Thoracic aorta (tissue), 2 donors: ENCODE measurements at regions not wholly inside any gene's neighbourhood (a gene's known extent, or its start where the extent isn't known, plus 50 kb on each side); places are given as distances from the start of the nearest gene placed in this dataset.

Experiments used
- ATAC-seq: fragments of 150-250 bp; one replicate; pipeline ENCODE4 v1.8.0; 2017; ENCODE audit warnings: low read depth; ENCODE audit not compliant: insufficient number of reproducible peaks, low FRiP score
- DNase-seq: peaks from one replicate; pipeline ENCODE4 v3.0.0-alpha.2; 2020; ENCODE audit warnings: low spot score
- H3K27ac ChIP-seq, 2 donors: fragments of 200-600 bp; sonication (generic); 1 replicate in 1 of 2; 2 replicates in 1 of 2; pipeline ENCODE4 v1.5.1; 2016; ENCODE audit warnings: mild to moderate bottlenecking in 2 of 2, moderate library complexity in 2 of 2
- H3K27me3 ChIP-seq: fragments of 200-600 bp; sonication (generic); replicated peaks from 2 replicates; pipeline ENCODE4 v1.6.0; 2016; ENCODE audit warnings: mild to moderate bottlenecking; ENCODE audit not compliant: insufficient read depth
- H3K36me3 ChIP-seq: fragments of 200-600 bp; sonication (generic); one replicate; pipeline ENCODE4 v1.5.1; 2016
- H3K4me1 ChIP-seq, 2 donors: fragments of 200-600 bp; sonication (generic); 1 replicate in 1 of 2; 2 replicates in 1 of 2; pipeline versions ENCODE4 v1.5.1 to v1.6.0; 2016; ENCODE audit warnings: low read depth in 2 of 2, mild to moderate bottlenecking in 1 of 2; ENCODE audit not compliant: control insufficient read depth in 1 of 2
- H3K4me3 ChIP-seq: fragments of 200-600 bp; sonication (generic); 2 replicates; pipeline ENCODE4 v1.5.1; 2016; ENCODE audit warnings: mild to moderate bottlenecking
- H3K9me3 ChIP-seq: fragments of 200-600 bp; sonication (generic); 2 replicates; pipeline ENCODE4 v1.5.1; 2016
- TF ChIP-seq, protein P1 (sequence below): fragments of 200-600 bp; sonication (generic); IDR thresholded peaks from one replicate; pipeline ENCODE4 v1.5.1; 2019; ENCODE audit warnings: antibody characterized with exemption

DNA sequence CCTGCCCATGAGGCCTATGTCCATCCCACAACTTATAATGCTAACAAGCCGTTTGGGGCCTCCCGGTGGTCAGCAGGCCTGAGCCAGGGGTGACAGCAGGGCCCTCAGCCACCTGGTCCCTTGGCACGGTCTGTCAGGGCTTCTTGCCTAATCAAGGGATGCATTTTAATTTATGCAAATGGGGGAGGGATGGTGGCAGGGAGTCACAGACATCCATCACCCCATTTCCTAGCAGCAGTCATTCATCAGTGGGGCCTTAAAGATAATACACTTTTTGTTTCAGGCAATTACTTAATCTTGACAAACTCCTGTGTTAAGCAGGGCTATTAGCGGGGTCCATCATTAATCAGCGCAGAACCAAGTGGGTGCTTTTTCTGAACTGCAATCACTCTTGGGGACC is 174.5 kb downstream of the GLI2 start:
- Histone ChIP-seq H3K27me3 (no peaks in the 10 kb centered on the region), H3K36me3 (no peaks in the 10 kb centered on the region), H3K27ac (no peak overlapping the region), H3K9me3 (no peaks in the 10 kb centered on the region), H3K4me3 (no peak overlapping the region), H3K4me1 (peaks cover 28 to 47% of the 10 kb centered on the region in 2 donors)
- TF ChIP-seq, protein P1, sequence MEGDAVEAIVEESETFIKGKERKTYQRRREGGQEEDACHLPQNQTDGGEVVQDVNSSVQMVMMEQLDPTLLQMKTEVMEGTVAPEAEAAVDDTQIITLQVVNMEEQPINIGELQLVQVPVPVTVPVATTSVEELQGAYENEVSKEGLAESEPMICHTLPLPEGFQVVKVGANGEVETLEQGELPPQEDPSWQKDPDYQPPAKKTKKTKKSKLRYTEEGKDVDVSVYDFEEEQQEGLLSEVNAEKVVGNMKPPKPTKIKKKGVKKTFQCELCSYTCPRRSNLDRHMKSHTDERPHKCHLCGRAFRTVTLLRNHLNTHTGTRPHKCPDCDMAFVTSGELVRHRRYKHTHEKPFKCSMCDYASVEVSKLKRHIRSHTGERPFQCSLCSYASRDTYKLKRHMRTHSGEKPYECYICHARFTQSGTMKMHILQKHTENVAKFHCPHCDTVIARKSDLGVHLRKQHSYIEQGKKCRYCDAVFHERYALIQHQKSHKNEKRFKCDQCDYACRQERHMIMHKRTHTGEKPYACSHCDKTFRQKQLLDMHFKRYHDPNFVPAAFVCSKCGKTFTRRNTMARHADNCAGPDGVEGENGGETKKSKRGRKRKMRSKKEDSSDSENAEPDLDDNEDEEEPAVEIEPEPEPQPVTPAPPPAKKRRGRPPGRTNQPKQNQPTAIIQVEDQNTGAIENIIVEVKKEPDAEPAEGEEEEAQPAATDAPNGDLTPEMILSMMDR = no peak
- ATAC-seq = no peak
- DNase-seq = no peak

- H3K4me3 ChIP-seq = no peak overlapping the region
- H3K4me1 ChIP-seq = peaks cover 35 to 50% of the 10 kb centered on the region in 2 donors
- peak overlapping the region; percentile 79 to 85 for H3K27ac ChIP-seq
- no peak for ATAC-seq
- H3K36me3 ChIP-seq = no peaks in the 10 kb centered on the region
- no peak for DNase-seq
- H3K27me3 ChIP-seq = no peaks in the 10 kb centered on the region
- no peaks in the 10 kb centered on the region for H3K9me3 ChIP-seq
- TF ChIP-seq, protein P1 = no peak
Measured at GRCh38 chr2:120910956-120911951, 175.6 kb downstream of the GLI2 start.

- H3K4me1 ChIP-seq = peaks cover 35 to 54% of the 10 kb centered on the region in 2 donors
Measured at GRCh38 chr2:120912101-120912985, 176.7 kb downstream of the GLI2 start.

DNA sequence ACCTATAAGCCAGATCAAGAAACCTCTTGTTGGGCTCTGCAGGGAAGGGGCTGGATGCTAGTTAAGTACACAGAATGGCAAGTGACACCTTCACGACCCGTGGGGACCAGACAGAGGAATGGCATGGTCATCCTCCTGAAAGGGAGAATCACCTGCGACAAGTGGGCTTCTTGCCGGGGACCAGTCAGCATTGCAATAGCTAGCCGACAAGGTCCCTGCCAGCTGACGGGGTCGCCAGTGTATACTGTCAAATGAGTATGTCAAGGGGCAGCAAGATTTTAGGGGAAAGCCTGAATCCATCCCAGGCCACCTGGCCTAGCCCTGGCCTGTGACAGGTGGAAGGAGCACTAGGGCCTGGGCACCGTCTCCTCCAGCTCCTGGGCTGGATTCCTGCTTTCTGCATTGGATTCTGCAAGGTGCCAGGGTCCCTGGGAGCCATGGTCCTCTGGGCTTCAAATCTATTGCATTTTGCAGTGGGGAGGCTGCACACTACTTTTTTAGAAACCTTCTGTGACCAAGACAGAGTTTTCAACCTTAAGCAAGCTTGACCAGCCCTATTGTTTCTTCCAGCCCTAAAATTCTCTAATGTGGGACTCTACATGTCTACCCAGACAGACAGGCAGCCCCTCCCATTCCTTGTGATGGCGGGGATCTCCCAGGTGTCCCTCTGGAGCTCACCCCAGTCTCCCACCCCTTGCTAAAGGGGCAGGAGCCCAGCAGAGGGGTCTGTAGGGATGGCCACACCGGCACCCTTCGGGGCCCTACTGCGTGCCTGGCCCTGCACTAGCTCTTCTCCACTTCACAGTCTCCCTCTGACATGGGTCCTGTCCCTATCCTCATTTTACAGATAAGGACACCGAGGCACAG is 178.5 kb downstream of the GLI2 start:
- H3K27ac ChIP-seq = peak overlapping the region; percentile 73 to 85
- ATAC-seq (no peak), DNase-seq (no peak)
- no peaks in the 10 kb centered on the region for H3K36me3 ChIP-seq
- TF ChIP-seq, protein P1 = no peak
- peak overlapping the region; percentile 27 for H3K4me3 ChIP-seq
- peaks cover 35 to 58% of the 10 kb centered on the region in 2 donors for H3K4me1 ChIP-seq
- no peaks in the 10 kb centered on the region for H3K27me3 ChIP-seq
- H3K9me3 ChIP-seq = no peaks in the 10 kb centered on the region

More at GRCh38 chr2:120912101-120912985, 176.7 kb downstream of the GLI2 start:
- Histone ChIP-seq H3K27ac (peak overlapping the region; percentile 79 to 85), H3K36me3 (no peaks in the 10 kb centered on the region), H3K9me3 (no peaks in the 10 kb centered on the region), H3K4me3 (peak overlapping the region; percentile 49), H3K27me3 (no peaks in the 10 kb centered on the region)
- TF ChIP-seq, protein P1 = no peak
- ATAC-seq (peak; percentile 33), DNase-seq (no peak)
